Duodenal mucosa (tissue), 2 donors: ENCODE measurements at regions not wholly inside any gene's neighbourhood (a gene's known extent, or its start where the extent isn't known, plus 50 kb on each side); places are given as distances from the start of the nearest gene placed in this dataset.

ENCODE experiments used
- H3K27ac ChIP-seq: one replicate; pipeline ENCODE4 v1.7.0; 2013; ENCODE audit warnings: low read depth, low read length
- H3K27me3 ChIP-seq, 2 donors: one replicate each; pipeline ENCODE4 v1.7.0; 2013; ENCODE audit warnings: low read length in 2 of 2, control low read depth in 1 of 2; ENCODE audit not compliant: insufficient read depth in 2 of 2, control insufficient read depth in 1 of 2
- H3K36me3 ChIP-seq, 2 donors: one replicate each; pipeline ENCODE4 v1.7.0; 2013; ENCODE audit warnings: low read length in 2 of 2, control low read depth in 1 of 2; ENCODE audit not compliant: insufficient read depth in 2 of 2, control insufficient read depth in 1 of 2
- H3K4me1 ChIP-seq, 2 donors: one replicate each; pipeline ENCODE4 v1.7.0; 2013; ENCODE audit warnings: low read length in 2 of 2, control low read depth in 1 of 2; ENCODE audit not compliant: insufficient read depth in 2 of 2, control insufficient read depth in 1 of 2
- H3K4me3 ChIP-seq, 2 donors: one replicate each; pipeline ENCODE4 v1.7.0; 2013; ENCODE audit warnings: low read length in 2 of 2, low read depth in 1 of 2
- H3K9ac ChIP-seq, 2 donors: one replicate each; pipeline ENCODE4 v1.7.0; 2013; ENCODE audit warnings: low read length in 2 of 2, low read depth in 1 of 2
- H3K9me3 ChIP-seq, 2 donors: one replicate each; pipeline ENCODE4 v1.7.0; 2013; ENCODE audit warnings: low read length in 2 of 2, control low read depth in 1 of 2; ENCODE audit not compliant: control insufficient read depth in 1 of 2

- Histone ChIP-seq H3K9ac (no peak overlapping the region), H3K27me3 (peaks cover 13 to 22% of the 10 kb centered on the region in 2 donors)
Measured at GRCh38 chr20:59530782-59531181, 73.6 kb upstream of the PHACTR3 start.

DNA sequence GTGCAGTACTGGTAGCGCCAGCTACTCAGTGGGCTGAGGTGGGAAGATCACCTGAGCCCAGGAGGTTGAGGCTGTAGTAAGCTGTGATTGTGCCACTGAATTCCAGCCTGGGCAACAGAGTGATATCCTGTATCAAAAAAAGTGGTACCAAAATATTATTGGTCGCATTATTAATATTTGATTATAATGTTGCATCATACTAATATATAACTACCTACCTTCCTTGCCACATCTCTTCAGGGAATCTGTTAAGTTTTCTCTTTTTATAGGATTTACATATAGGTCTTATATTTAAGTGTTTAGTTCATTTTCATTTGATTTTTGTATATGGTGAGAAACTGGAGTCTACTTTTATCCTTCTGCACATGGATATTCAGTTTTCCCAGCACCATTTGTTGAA, 66.3 kb upstream of the PHACTR3 start:
- H3K4me1 ChIP-seq, result no peaks in the 10 kb centered on the region
- no peaks in the 10 kb centered on the region for H3K27me3 ChIP-seq
- no peaks in the 10 kb centered on the region for H3K9me3 ChIP-seq
- no peak overlapping the region for H3K4me3 ChIP-seq
- no peak overlapping the region for H3K27ac ChIP-seq
- no peak overlapping the region for H3K9ac ChIP-seq
- no peaks in the 10 kb centered on the region for H3K36me3 ChIP-seq

More at GRCh38 chr20:59530782-59531181, 73.6 kb upstream of the PHACTR3 start:
- no peaks in the 10 kb centered on the region for H3K4me1 ChIP-seq
- H3K27ac ChIP-seq, result no peak overlapping the region
- no peak overlapping the region for H3K4me3 ChIP-seq
- H3K36me3 ChIP-seq, result no peaks in the 10 kb centered on the region
- no peaks in the 10 kb centered on the region for H3K9me3 ChIP-seq

DNA sequence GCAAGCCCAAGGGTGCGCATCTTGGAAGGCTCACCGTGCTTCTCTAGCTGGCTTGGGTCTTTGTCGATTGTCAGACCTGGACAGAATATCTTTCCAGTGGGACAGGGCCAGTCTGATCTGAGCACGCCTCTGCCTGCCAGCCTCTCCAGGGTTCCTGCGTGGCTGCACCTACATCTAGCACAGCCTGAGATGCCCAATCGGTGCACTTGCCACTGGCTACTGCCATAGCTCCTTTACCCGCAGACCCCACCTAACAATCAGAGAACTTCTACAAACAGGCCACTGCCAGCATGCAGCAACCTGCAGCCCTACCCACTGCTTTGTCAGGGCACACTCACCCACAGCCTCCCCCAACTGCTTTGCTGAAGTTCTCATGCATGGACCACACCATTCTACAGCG, 56.7 kb upstream of the PHACTR3 start:
- no peaks in the 10 kb centered on the region for H3K4me1 ChIP-seq
- no peak overlapping the region for H3K4me3 ChIP-seq
- H3K27ac ChIP-seq, result no peak overlapping the region
- H3K27me3 ChIP-seq, result peaks cover 0 to 5% of the 10 kb centered on the region in 2 donors
- no peak overlapping the region for H3K9ac ChIP-seq
- H3K36me3 ChIP-seq, result no peaks in the 10 kb centered on the region
- H3K9me3 ChIP-seq, result no peaks in the 10 kb centered on the region
